HG03159 (cell line): ENCODE measurements at regions not wholly inside any gene's neighbourhood (a gene's known extent, or its start where the extent isn't known, plus 50 kb on each side); places are given as distances from the start of the nearest gene placed in this dataset.

Source experiments
- ATAC-seq: cut with Tn5 transposase; IDR thresholded peaks from one replicate; pipeline ENCODE4 v1.9.1; 2021; ENCODE audit warnings: mild to moderate bottlenecking, moderate library complexity; ENCODE audit not compliant: unreplicated experiment

GRCh38 chr7:41803569-41803968 is 100.7 kb upstream of the INHBA start:
- ATAC-seq, result no peak

GRCh38 chr7:41796331-41796730 is 93.4 kb upstream of the INHBA start:
- ATAC-seq, result no peak

GRCh38 chr7:41795276-41795833 is 92.5 kb upstream of the INHBA start:
- no peak for ATAC-seq

- ATAC-seq, result no peak
Measured at GRCh38 chr7:41793556-41793955, 90.7 kb upstream of the INHBA start.

- ATAC-seq, result no peak
Measured at GRCh38 chr7:41792120-41792519, 89.2 kb upstream of the INHBA start.

- no peak for ATAC-seq
Measured at GRCh38 chr7:41788556-41788955, 85.7 kb upstream of the INHBA start.

GRCh38 chr7:41787651-41788350 is 84.9 kb upstream of the INHBA start:
- ATAC-seq, result no peak

- ATAC-seq, result no peak
Measured at GRCh38 chr7:41786944-41787343, 84.1 kb upstream of the INHBA start.

- ATAC-seq, result no peak
Measured at GRCh38 chr7:41786404-41786803, 83.5 kb upstream of the INHBA start.

GRCh38 chr7:41785840-41786239 is 83.0 kb upstream of the INHBA start:
- ATAC-seq, result no peak

GRCh38 chr7:41785265-41785664 is 82.4 kb upstream of the INHBA start:
- ATAC-seq, result no peak

GRCh38 chr7:41779918-41780317 is 77.0 kb upstream of the INHBA start:
- no peak for ATAC-seq

GRCh38 chr7:41777894-41778596 is 75.2 kb upstream of the INHBA start:
- ATAC-seq, result no peak

- no peak for ATAC-seq
Measured at GRCh38 chr7:41774966-41775365, 72.1 kb upstream of the INHBA start.

GRCh38 chr7:41773756-41774155 is 70.9 kb upstream of the INHBA start:
- ATAC-seq, result no peak

GRCh38 chr7:41771717-41772116 is 68.8 kb upstream of the INHBA start:
- ATAC-seq, result no peak

- no peak for ATAC-seq
Measured at GRCh38 chr7:41769162-41769561, 66.3 kb upstream of the INHBA start.

GRCh38 chr7:41763626-41764025 is 60.7 kb upstream of the INHBA start:
- no peak for ATAC-seq

GRCh38 chr7:41762641-41763040 is 59.8 kb upstream of the INHBA start:
- ATAC-seq, result no peak

GRCh38 chr7:41760293-41760692 is 57.4 kb upstream of the INHBA start:
- no peak for ATAC-seq

- ATAC-seq, result no peak
Measured at GRCh38 chr7:41758321-41758720, 55.4 kb upstream of the INHBA start.

- ATAC-seq, result no peak
Measured at GRCh38 chr7:41756650-41757182, 53.8 kb upstream of the INHBA start.
